Stimulated activated naive CD8-positive, alpha-beta T cell treated with anti-CD3 and anti-CD28 coated beads, Interleukin-15, amount 100 ng/mL, for 72 hours (primary cell): ENCODE measurements at regions not wholly inside any gene's neighbourhood (a gene's known extent, or its start where the extent isn't known, plus 50 kb on each side); places are given as distances from the start of the nearest gene placed in this dataset.

Experiments
- ATAC-seq: fragments of 150-1000 bp; cut with Tn5 transposase; 2 replicates; pipeline ENCODE4 v1.10.0; 2021; ENCODE audit warnings: mild to moderate bottlenecking, moderate library complexity
- DNase-seq, 2 donors: peaks; one replicate each; pipeline ENCODE4 v3.0.0; 2021 to 2022
- H3K27ac Mint-ChIP-seq, 2 donors: one replicate each; pipeline ENCODE4 v1.8.0; 2022; ENCODE audit warnings: mild to moderate bottlenecking in 2 of 2, mixed read lengths in 2 of 2, moderate library complexity in 2 of 2
- H3K27me3 Mint-ChIP-seq: one replicate; pipeline ENCODE4 v1.8.0; 2022; ENCODE audit warnings: mixed read lengths
- H3K4me1 Mint-ChIP-seq: one replicate; pipeline ENCODE4 v1.8.0; 2022; ENCODE audit warnings: mild to moderate bottlenecking, mixed read lengths
- H3K4me3 Mint-ChIP-seq, 2 donors: one replicate each; pipeline ENCODE4 v1.8.0; 2022; ENCODE audit warnings: mild to moderate bottlenecking in 2 of 2, mixed read lengths in 2 of 2, moderate library complexity in 1 of 2
- H3K9me3 Mint-ChIP-seq, 2 donors: one replicate each; pipeline ENCODE4 v1.8.0; 2022; ENCODE audit warnings: mixed read lengths in 2 of 2

DNA sequence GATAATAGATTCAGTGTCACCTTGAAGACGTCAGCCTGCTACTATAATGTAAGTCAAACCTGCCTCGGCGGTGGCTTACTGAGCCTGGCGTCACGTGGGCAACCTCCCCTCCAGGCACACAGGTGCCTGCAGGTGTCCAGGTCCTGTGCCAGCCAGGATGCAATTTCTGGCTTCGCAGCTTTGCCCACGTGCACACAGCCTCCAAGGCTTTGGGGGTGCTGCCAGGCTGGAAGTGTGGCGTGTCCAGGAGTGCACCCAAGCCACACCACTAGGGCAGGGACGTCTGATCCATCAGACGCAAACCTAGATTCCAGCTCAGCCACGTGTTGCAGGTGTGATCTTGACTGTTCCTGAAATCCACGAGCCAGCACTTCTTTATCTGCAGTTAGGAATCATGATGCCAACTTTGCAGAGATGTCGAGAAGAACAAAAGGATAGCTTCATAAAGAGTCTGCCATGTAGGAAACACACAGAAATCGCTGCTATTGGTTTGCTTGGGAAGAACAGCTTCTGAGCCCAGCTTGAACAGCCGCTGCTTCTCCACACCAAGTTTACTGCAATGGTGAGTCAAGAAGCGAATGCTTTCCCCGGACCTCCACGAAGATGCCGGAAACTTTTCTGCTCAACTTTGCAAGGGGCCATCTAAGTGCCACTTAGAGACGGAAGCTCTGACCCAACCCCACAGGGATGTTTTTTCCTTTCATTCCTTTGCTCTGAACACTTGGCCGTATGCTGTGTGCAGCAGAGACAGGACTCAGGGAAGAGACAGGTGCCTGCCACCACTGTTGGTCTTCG lies 84.2 kb upstream of the SALL3 start:
- Mint-ChIP-seq H3K9me3 (peaks cover 9 to 21% of the 10 kb centered on the region in 2 donors), H3K27ac (no peak overlapping the region), H3K27me3 (no peaks in the 10 kb centered on the region), H3K4me3 (no peak overlapping the region), H3K4me1 (no peaks in the 10 kb centered on the region)
- ATAC-seq (no peak), DNase-seq (no peak)

GRCh38 chr18:78896111-78896905 lies 83.3 kb upstream of the SALL3 start:
- H3K9me3 Mint-ChIP-seq = peaks cover 4 to 15% of the 10 kb centered on the region in 2 donors
- no peaks in the 10 kb centered on the region for H3K27me3 Mint-ChIP-seq
- H3K27ac Mint-ChIP-seq = no peak overlapping the region
- DNase-seq (no peak), ATAC-seq (no peak)
- H3K4me3 Mint-ChIP-seq = no peak overlapping the region
- H3K4me1 Mint-ChIP-seq = no peaks in the 10 kb centered on the region

DNA sequence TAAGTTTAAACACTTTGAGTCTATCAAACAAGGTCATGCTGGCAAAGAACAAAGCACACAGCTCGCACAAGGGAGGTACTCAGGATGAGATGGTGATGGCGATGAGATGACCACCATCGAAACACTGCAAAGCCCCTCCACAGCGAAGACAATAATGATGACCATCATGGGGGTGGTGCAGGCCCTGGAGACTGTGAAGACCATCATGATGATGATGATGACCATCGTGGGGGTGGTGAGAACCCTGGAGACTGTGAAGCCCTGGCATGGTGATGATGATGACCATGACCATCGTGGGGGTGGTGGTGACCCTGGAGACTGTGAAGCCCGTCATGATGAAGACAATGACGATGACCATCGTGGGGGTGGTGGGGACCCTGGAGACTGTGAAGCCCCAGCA lies 81.6 kb upstream of the SALL3 start:
- H3K9me3 Mint-ChIP-seq = peaks cover 0 to 10% of the 10 kb centered on the region in 2 donors
- H3K4me3 Mint-ChIP-seq = no peak overlapping the region
- ATAC-seq (no peak), DNase-seq (no peak)
- peak overlapping the region in 1 of 2 donors; percentile 48 for H3K27ac Mint-ChIP-seq
- H3K4me1 Mint-ChIP-seq = no peaks in the 10 kb centered on the region
- peaks cover 15% of the 10 kb centered on the region for H3K27me3 Mint-ChIP-seq

DNA sequence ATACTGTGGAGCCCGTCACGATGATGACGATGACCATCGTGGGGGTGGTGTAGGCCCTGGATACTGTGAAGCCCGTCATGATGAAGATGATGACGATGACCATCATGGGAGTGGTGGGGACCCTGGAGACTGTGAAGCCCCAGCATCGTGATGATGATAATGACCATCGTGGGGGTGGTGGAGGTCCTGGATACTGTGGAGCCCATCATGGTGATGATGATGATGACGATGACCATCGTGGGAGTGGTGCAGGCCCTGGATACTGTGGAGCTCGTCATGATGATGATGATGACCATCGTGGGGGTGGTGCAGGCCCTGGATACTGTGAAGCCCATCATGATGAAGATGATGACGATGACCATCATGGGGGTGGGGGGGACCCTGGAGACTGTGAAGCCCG lies 81.0 kb upstream of the SALL3 start:
- H3K4me3 Mint-ChIP-seq = no peak overlapping the region
- no peak for ATAC-seq

GRCh38 chr18:78899241-78899640 lies 80.4 kb upstream of the SALL3 start:
- Mint-ChIP-seq H3K27ac (no peak overlapping the region), H3K27me3 (peaks cover 20% of the 10 kb centered on the region), H3K4me1 (no peaks in the 10 kb centered on the region), H3K4me3 (no peak overlapping the region), H3K9me3 (peaks cover 0 to 10% of the 10 kb centered on the region in 2 donors)
- DNase-seq (no peak), ATAC-seq (no peak)

More for the DNA sequence above, 81.0 kb upstream of the SALL3 start:
- H3K9me3 Mint-ChIP-seq = peaks cover 0 to 10% of the 10 kb centered on the region in 2 donors
- H3K4me1 Mint-ChIP-seq = no peaks in the 10 kb centered on the region
- no peak overlapping the region for H3K27ac Mint-ChIP-seq
- DNase-seq = no peak
- H3K27me3 Mint-ChIP-seq = peaks cover 17% of the 10 kb centered on the region

DNA sequence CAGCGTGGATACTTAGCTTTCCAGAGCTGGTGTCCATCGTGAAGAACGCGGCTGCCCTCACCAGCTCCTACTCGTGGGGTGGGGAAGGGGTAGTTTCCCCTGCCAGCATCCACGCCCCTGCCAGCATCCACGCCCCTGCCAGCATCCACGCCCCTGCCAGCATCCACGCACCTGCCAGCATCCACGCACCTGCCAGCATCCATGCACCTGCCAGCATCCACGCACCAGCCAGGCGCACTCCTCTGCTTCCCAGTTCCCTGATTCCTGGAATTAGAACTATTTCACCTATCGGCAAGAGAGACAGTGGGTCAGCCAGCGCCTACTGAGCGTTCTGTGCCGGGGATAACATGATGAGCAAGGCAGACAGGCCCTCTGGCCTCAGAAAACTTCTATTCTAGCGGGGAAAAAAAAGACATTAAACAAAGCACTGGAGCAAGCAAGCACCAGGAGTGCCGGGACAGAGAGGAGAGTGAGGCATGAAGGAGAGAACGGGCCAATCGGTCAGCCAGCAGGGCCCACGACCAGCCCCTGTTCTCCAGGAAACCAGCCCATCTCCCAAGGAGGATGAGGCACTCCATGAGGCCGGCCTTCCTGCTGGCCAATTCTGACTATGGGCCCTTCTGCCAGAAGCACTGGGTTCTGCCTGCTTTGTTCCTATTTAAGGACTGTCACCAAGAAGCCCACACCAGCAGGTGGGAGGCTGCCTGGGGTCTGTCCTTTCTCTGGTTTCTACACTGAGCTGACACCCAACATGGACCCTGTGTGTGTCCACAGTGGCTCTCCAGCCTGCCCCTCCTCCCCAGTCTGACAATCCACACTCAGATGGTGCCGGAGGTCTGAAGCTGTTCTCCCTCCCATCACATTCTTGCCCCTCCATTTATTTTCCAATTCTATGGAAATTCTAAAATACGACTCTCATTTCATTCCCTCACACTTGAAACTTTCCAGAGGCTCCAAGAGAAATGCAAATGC lies 78.4 kb upstream of the SALL3 start:
- ATAC-seq = no peak
- H3K4me1 Mint-ChIP-seq = no peaks in the 10 kb centered on the region
- H3K4me3 Mint-ChIP-seq = no peak overlapping the region

GRCh38 chr18:78901923-78902794 lies 77.5 kb upstream of the SALL3 start:
- no peak overlapping the region for H3K4me3 Mint-ChIP-seq
- H3K27me3 Mint-ChIP-seq = peaks cover 36% of the 10 kb centered on the region
- no peak for ATAC-seq
- no peak for DNase-seq
- no peak overlapping the region for H3K27ac Mint-ChIP-seq
- H3K9me3 Mint-ChIP-seq = peaks cover 0 to 10% of the 10 kb centered on the region in 2 donors
- H3K4me1 Mint-ChIP-seq = no peaks in the 10 kb centered on the region

More for the DNA sequence above, 78.4 kb upstream of the SALL3 start:
- no peak for DNase-seq
- Mint-ChIP-seq H3K27ac (no peak overlapping the region), H3K27me3 (peaks cover 28% of the 10 kb centered on the region), H3K9me3 (peaks cover 0 to 10% of the 10 kb centered on the region in 2 donors)

GRCh38 chr18:78902795-78903435 lies 76.7 kb upstream of the SALL3 start:
- no peak for DNase-seq
- H3K4me3 Mint-ChIP-seq = no peak overlapping the region
- H3K4me1 Mint-ChIP-seq = no peaks in the 10 kb centered on the region
- peak overlapping the region in 1 of 2 donors; percentile 46 for H3K27ac Mint-ChIP-seq
- peaks cover 36% of the 10 kb centered on the region for H3K27me3 Mint-ChIP-seq
- H3K9me3 Mint-ChIP-seq = peaks cover 0 to 9% of the 10 kb centered on the region in 2 donors
- no peak for ATAC-seq

DNA sequence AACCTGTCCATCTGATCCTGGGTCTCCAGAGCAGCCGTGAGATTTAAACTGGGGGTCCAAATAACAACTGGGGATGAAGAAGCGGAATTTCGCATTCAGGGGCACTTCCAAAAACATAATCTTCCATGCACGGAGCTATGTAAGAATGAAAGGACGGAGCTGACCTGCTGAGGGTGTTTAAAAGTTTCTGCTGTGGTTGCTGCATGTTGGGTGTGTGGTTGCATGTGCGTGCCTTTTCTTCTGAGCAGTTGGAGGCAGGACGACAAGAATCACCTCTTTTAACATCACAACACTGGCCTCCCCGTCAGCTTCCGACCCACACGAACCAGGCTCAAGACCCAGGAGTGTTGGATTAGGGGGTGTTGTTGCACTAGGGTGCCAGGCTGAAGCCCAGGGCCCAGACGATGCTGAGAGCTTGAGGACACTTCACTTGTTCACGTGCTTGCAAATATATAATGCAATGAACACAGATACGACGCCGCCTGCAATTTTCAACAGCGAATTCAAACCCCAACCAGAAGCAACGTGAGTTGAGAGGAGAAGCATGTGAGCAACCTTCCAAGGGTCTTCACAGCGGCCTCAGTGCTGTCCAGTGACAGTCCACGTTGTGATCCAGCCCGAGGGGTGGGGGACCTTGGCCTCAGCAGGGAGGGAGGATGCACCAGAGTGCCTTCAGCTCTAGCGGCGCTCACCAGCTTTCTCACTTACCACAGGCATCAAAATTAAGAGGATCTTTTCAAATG lies 76.0 kb upstream of the SALL3 start:
- peak overlapping the region in 1 of 2 donors; percentile 46 for H3K27ac Mint-ChIP-seq
- no peaks in the 10 kb centered on the region for H3K4me1 Mint-ChIP-seq
- no peak for DNase-seq
- no peak overlapping the region for H3K4me3 Mint-ChIP-seq
- H3K27me3 Mint-ChIP-seq = peaks cover 36% of the 10 kb centered on the region
- peaks cover 0 to 2% of the 10 kb centered on the region in 2 donors for H3K9me3 Mint-ChIP-seq
- ATAC-seq = no peak

- ATAC-seq (no peak), DNase-seq (no peak)
- Mint-ChIP-seq H3K27me3 (peaks cover 36% of the 10 kb centered on the region), H3K27ac (no peak overlapping the region), H3K4me3 (no peak overlapping the region), H3K9me3 (no peaks in the 10 kb centered on the region), H3K4me1 (no peaks in the 10 kb centered on the region)
Measured at GRCh38 chr18:78904179-78904531, 75.5 kb upstream of the SALL3 start.

DNA sequence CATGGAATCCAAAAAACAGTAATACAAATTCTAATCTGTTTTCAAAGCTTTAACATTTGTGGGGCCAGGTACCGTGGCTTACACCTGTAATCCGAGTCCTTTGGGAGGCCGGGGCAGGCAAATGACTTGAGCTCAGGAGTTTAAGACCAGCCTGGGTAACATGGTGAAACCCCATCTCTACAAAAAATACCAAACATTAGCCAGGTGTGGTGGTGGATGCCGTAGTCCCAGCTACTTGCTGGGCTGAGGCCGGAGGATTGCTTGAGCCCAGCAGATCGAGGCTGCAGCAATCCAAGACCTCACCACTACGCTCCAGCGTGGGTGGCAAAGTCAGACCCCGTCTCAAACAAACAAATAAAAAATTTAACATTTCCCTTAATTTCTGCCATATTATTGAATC lies 74.3 kb upstream of the SALL3 start:
- DNase-seq (no peak), ATAC-seq (no peak)
- H3K9me3 Mint-ChIP-seq = no peaks in the 10 kb centered on the region
- no peaks in the 10 kb centered on the region for H3K4me1 Mint-ChIP-seq
- peaks cover 36% of the 10 kb centered on the region for H3K27me3 Mint-ChIP-seq
- H3K27ac Mint-ChIP-seq = no peak overlapping the region
- no peak overlapping the region for H3K4me3 Mint-ChIP-seq

- no peak overlapping the region for H3K27ac Mint-ChIP-seq
- DNase-seq = no peak
Measured at GRCh38 chr18:78906066-78906465, 73.6 kb upstream of the SALL3 start.

GRCh38 chr18:78908462-78909260 lies 71.0 kb upstream of the SALL3 start:
- DNase-seq = no peak
- Mint-ChIP-seq H3K27me3 (peaks cover 18% of the 10 kb centered on the region), H3K4me3 (no peak overlapping the region), H3K4me1 (no peaks in the 10 kb centered on the region), H3K27ac (no peak overlapping the region), H3K9me3 (no peaks in the 10 kb centered on the region)
- no peak for ATAC-seq

More at GRCh38 chr18:78906066-78906465, 73.6 kb upstream of the SALL3 start:
- Mint-ChIP-seq H3K27me3 (peaks cover 36% of the 10 kb centered on the region), H3K9me3 (no peaks in the 10 kb centered on the region), H3K4me1 (no peaks in the 10 kb centered on the region), H3K4me3 (no peak overlapping the region)
- no peak for ATAC-seq
